ENCODE measurements at regions not wholly inside any gene's neighbourhood (a gene's known extent, or its start where the extent isn't known, plus 50 kb on each side); places are given as distances from the start of the nearest gene placed in this dataset.

- H3K4me1 ChIP-seq: no peaks in the 10 kb centered on the region
- H3K27ac ChIP-seq: no peak overlapping the region
- no peak overlapping the region for H3K4me3 ChIP-seq
- intact Hi-C loops (cut with DNase I; ENCODE audit: low total_unique reads) (no loop called here), in situ Hi-C loops (cut with MboI; ENCODE audit: low sequenced_read_pairs in 4 of 4) (no loop called here)
- TF ChIP-seq CTCF (IDR thresholded peaks at IDR 0.05 in 4 of 5, conservative IDR thresholded peaks at IDR 0.05 in 1 of 5) (no peak), POLR2A (IDR thresholded peaks at IDR 0.05) (no peak)
- H3K27me3 ChIP-seq: no peaks in the 10 kb centered on the region
- H3K9me3 ChIP-seq: no peaks in the 10 kb centered on the region
- no peaks in the 10 kb centered on the region for H3K36me3 ChIP-seq
- no peak for ATAC-seq
- no peak for DNase-seq
These were observed 385.9 kb downstream of the GPATCH2 start for GRCh38 chr1:217244971-217245370.

- H3K27ac ChIP-seq: no peak overlapping the region
- H3K4me3 ChIP-seq: no peak overlapping the region
- no peaks in the 10 kb centered on the region for H3K36me3 ChIP-seq
- no peaks in the 10 kb centered on the region for H3K9me3 ChIP-seq
- no peak for TF ChIP-seq CTCF (IDR thresholded peaks at IDR 0.05 in 4 of 5, conservative IDR thresholded peaks at IDR 0.05 in 1 of 5)
- no peak for TF ChIP-seq POLR2A (IDR thresholded peaks at IDR 0.05)
- H3K27me3 ChIP-seq: no peaks in the 10 kb centered on the region
- intact Hi-C loops (cut with DNase I; ENCODE audit: low total_unique reads) (no loop called here), in situ Hi-C loops (cut with MboI; ENCODE audit: low sequenced_read_pairs in 4 of 4) (no loop called here)
- ATAC-seq (no peak), DNase-seq (no peak)
- H3K4me1 ChIP-seq: no peaks in the 10 kb centered on the region
These were observed 390.2 kb downstream of the GPATCH2 start for GRCh38 chr1:217240656-217241055.

GRCh38 chr1:217238945-217239344 lies 391.9 kb downstream of the GPATCH2 start:
- no peak for ATAC-seq
- in situ Hi-C loops (cut with MboI; ENCODE audit: low sequenced_read_pairs in 4 of 4): no loop called here
- no peak overlapping the region for H3K27ac ChIP-seq
- H3K36me3 ChIP-seq: no peaks in the 10 kb centered on the region
- H3K27me3 ChIP-seq: no peaks in the 10 kb centered on the region
- TF ChIP-seq CTCF (IDR thresholded peaks at IDR 0.05 in 4 of 5, conservative IDR thresholded peaks at IDR 0.05 in 1 of 5): no peak
- no peak for TF ChIP-seq POLR2A (IDR thresholded peaks at IDR 0.05)
- H3K9me3 ChIP-seq: no peaks in the 10 kb centered on the region
- no peak for DNase-seq
- no peak overlapping the region for H3K4me3 ChIP-seq
- intact Hi-C loops (cut with DNase I; ENCODE audit: low total_unique reads): no loop called here
- H3K4me1 ChIP-seq: no peaks in the 10 kb centered on the region

DNA sequence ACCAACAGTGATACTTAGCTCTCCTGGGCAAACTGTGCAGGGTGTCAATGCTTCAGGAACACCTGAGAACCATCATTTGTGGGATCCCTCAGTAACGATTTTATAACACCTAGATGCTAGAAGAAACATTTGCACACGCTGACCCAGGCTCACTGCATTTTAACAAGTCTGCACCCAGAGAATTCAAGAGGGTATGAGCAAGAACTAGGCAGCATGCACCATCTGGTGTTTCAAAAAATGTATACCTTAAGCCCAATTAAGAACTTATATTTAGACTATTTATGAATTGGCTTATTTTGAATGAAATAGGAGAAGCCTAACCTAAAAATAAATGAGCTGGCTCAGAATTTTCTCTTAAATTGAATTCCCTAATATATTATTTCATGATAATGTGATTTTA lies 400.5 kb downstream of the GPATCH2 start:
- TF ChIP-seq CTCF (IDR thresholded peaks at IDR 0.05 in 4 of 5, conservative IDR thresholded peaks at IDR 0.05 in 1 of 5): no peak
- TF ChIP-seq POLR2A (IDR thresholded peaks at IDR 0.05): no peak
- intact Hi-C loops (cut with DNase I; ENCODE audit: low total_unique reads) (no loop called here), in situ Hi-C loops (cut with MboI; ENCODE audit: low sequenced_read_pairs in 4 of 4) (no loop called here)
- DNase-seq: no peak
- no peaks in the 10 kb centered on the region for H3K36me3 ChIP-seq
- ATAC-seq: no peak
- no peak overlapping the region for H3K4me3 ChIP-seq
- H3K27ac ChIP-seq: no peak overlapping the region
- H3K9me3 ChIP-seq: no peaks in the 10 kb centered on the region
- H3K27me3 ChIP-seq: no peaks in the 10 kb centered on the region
- H3K4me1 ChIP-seq: no peaks in the 10 kb centered on the region

DNA sequence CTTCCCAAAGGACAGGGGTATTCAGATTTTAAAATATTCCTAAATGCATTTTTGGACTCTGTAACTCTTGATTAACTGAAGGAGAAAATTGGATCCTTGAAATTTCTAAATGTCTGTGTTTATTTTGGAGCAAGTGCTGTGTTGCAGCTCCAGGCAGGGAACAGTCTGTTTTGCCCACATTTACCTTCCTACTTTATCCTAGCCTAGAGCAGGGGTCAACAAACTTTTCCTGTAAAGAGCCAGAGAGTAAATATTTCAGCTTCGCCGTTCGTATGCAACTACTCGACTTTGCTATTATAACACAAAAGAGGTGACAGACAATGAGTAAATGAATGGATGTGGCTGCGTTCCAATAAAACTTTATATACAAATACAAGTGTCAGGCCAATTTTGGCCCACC lies 402.2 kb downstream of the GPATCH2 start:
- no peak for DNase-seq
- Histone ChIP-seq H3K36me3 (no peaks in the 10 kb centered on the region), H3K27ac (no peak overlapping the region), H3K4me1 (no peaks in the 10 kb centered on the region), H3K4me3 (no peak overlapping the region), H3K9me3 (no peaks in the 10 kb centered on the region), H3K27me3 (no peaks in the 10 kb centered on the region)
- in situ Hi-C loops (cut with MboI; ENCODE audit: low sequenced_read_pairs in 4 of 4): no loop called here
- intact Hi-C loops (cut with DNase I; ENCODE audit: low total_unique reads): no loop called here
- ATAC-seq: no peak
- TF ChIP-seq CTCF (IDR thresholded peaks at IDR 0.05 in 4 of 5, conservative IDR thresholded peaks at IDR 0.05 in 1 of 5) (no peak), POLR2A (IDR thresholded peaks at IDR 0.05) (no peak)
